ENCODE measurements at regions not wholly inside any gene's neighbourhood (a gene's known extent, or its start where the extent isn't known, plus 50 kb on each side); places are given as distances from the start of the nearest gene placed in this dataset.

DNA sequence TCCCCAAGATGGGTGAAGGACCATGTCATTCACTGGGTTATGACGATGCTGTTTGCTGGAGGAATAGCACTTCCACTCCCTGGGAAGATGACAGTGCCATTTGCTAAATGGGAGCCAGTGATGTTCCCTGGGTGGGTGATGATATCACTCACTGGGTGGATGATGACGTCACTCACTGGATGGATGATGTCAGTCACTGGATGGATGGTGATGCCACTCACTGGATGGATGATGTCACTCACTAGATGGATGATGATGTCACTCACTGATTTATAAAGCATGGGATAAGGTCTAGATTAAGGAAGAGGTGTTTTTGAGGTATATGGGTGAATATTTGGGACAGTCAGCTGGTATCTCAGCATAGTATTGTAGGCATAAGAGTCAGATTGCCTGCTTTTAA is 457.2 kb downstream of the AJAP1 start:
- H3K4me3 ChIP-seq = no peak overlapping the region
- no peak for DNase-seq

DNA sequence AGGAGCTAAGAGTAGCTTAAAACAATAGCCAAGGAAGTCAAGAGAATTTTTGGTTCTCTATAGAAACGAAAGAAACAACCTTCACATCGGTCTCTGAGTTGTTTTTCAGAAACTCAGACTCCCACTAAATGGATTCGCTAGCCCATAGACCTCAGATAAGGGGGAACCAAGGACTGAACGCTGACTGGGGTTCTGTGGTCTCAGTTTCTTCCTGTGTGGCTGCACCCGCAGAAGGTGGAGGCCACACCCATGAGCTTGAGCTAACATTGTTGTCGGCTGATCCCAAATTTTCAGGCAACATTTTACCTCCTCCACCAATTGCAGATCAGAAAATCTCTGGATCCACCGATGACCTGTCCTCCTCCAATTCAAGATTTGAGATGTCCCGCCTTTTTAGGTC is 456.1 kb downstream of the AJAP1 start:
- H3K9me3 ChIP-seq = no peaks in the 10 kb centered on the region
- no peak overlapping the region for H3K4me3 ChIP-seq
- no peak overlapping the region for H3K27ac ChIP-seq
- no peak for TF ChIP-seq POLR2A (IDR thresholded peaks at IDR 0.05)
- no peak for TF ChIP-seq CTCF (IDR thresholded peaks at IDR 0.05 in 4 of 5, conservative IDR thresholded peaks at IDR 0.05 in 1 of 5)
- DNase-seq (no peak), ATAC-seq (no peak)
- H3K36me3 ChIP-seq = no peaks in the 10 kb centered on the region
- no peaks in the 10 kb centered on the region for H3K27me3 ChIP-seq
- no peaks in the 10 kb centered on the region for H3K4me1 ChIP-seq
- intact Hi-C loops (cut with DNase I; ENCODE audit: low total_unique reads) = no loop called here
- in situ Hi-C loops (cut with MboI; ENCODE audit: low sequenced_read_pairs in 4 of 4) = no loop called here

More for the DNA sequence above, 457.2 kb downstream of the AJAP1 start:
- intact Hi-C loops (cut with DNase I; ENCODE audit: low total_unique reads) (no loop called here), in situ Hi-C loops (cut with MboI; ENCODE audit: low sequenced_read_pairs in 4 of 4) (no loop called here)
- no peaks in the 10 kb centered on the region for H3K27me3 ChIP-seq
- H3K4me1 ChIP-seq = no peaks in the 10 kb centered on the region
- H3K36me3 ChIP-seq = no peaks in the 10 kb centered on the region
- ATAC-seq = no peak
- no peak overlapping the region for H3K27ac ChIP-seq
- H3K9me3 ChIP-seq = no peaks in the 10 kb centered on the region
- TF ChIP-seq POLR2A (IDR thresholded peaks at IDR 0.05) = no peak
- TF ChIP-seq CTCF (IDR thresholded peaks at IDR 0.05 in 4 of 5, conservative IDR thresholded peaks at IDR 0.05 in 1 of 5) = no peak

GRCh38 chr1:5109633-5110032 is 455.2 kb downstream of the AJAP1 start:
- in situ Hi-C loops (cut with MboI; ENCODE audit: low sequenced_read_pairs in 4 of 4) (no loop called here), intact Hi-C loops (cut with DNase I; ENCODE audit: low total_unique reads) (no loop called here)
- ATAC-seq (no peak), DNase-seq (no peak)
- Histone ChIP-seq H3K4me1 (no peaks in the 10 kb centered on the region), H3K36me3 (no peaks in the 10 kb centered on the region), H3K27ac (no peak overlapping the region), H3K4me3 (no peak overlapping the region), H3K27me3 (no peaks in the 10 kb centered on the region), H3K9me3 (no peaks in the 10 kb centered on the region)
- TF ChIP-seq POLR2A (IDR thresholded peaks at IDR 0.05) = no peak
- TF ChIP-seq CTCF (IDR thresholded peaks at IDR 0.05 in 4 of 5, conservative IDR thresholded peaks at IDR 0.05 in 1 of 5) = no peak

- no peaks in the 10 kb centered on the region for H3K4me1 ChIP-seq
- no peak overlapping the region for H3K27ac ChIP-seq
- H3K4me3 ChIP-seq = no peak overlapping the region
- no peaks in the 10 kb centered on the region for H3K36me3 ChIP-seq
- in situ Hi-C loops (cut with MboI; ENCODE audit: low sequenced_read_pairs in 4 of 4) (no loop called here), intact Hi-C loops (cut with DNase I; ENCODE audit: low total_unique reads) (no loop called here)
- no peaks in the 10 kb centered on the region for H3K27me3 ChIP-seq
- ATAC-seq (no peak), DNase-seq (no peak)
- no peaks in the 10 kb centered on the region for H3K9me3 ChIP-seq
- no peak for TF ChIP-seq CTCF (IDR thresholded peaks at IDR 0.05 in 4 of 5, conservative IDR thresholded peaks at IDR 0.05 in 1 of 5)
- no peak for TF ChIP-seq POLR2A (IDR thresholded peaks at IDR 0.05)
Measured at GRCh38 chr1:5108740-5109139, 454.3 kb downstream of the AJAP1 start.

- in situ Hi-C loops (cut with MboI; ENCODE audit: low sequenced_read_pairs in 4 of 4) (no loop called here), intact Hi-C loops (cut with DNase I; ENCODE audit: low total_unique reads) (no loop called here)
- Histone ChIP-seq H3K4me1 (no peaks in the 10 kb centered on the region), H3K27ac (no peak overlapping the region), H3K9me3 (no peaks in the 10 kb centered on the region), H3K27me3 (no peaks in the 10 kb centered on the region), H3K36me3 (no peaks in the 10 kb centered on the region), H3K4me3 (no peak overlapping the region)
- no peak for ATAC-seq
- DNase-seq = no peak
- TF ChIP-seq POLR2A (IDR thresholded peaks at IDR 0.05) (no peak), CTCF (IDR thresholded peaks at IDR 0.05 in 4 of 5, conservative IDR thresholded peaks at IDR 0.05 in 1 of 5) (no peak)
Measured at GRCh38 chr1:5105744-5106143, 451.3 kb downstream of the AJAP1 start.

Measured in gastrocnemius medialis (tissue), 4 donors.